Renal cortical epithelial cell (primary cell): ENCODE measurements at regions not wholly inside any gene's neighbourhood (a gene's known extent, or its start where the extent isn't known, plus 50 kb on each side); places are given as distances from the start of the nearest gene placed in this dataset.

Source experiments
- DNase-seq: peaks from one replicate; pipeline ENCODE4 v3.0.0-alpha.2; 2011; ENCODE audit warnings: low read depth

- no peak for DNase-seq
These were observed 94.1 kb upstream of the ATP1B1 start for GRCh38 chr1:169012416-169012815.

GRCh38 chr1:169013821-169014220 is 92.7 kb upstream of the ATP1B1 start:
- no peak for DNase-seq

- no peak for DNase-seq
These were observed 91.0 kb upstream of the ATP1B1 start for GRCh38 chr1:169015464-169015863.

- DNase-seq = no peak
These were observed 87.7 kb upstream of the ATP1B1 start for GRCh38 chr1:169018751-169019150.

GRCh38 chr1:169019419-169020058 is 87.0 kb upstream of the ATP1B1 start:
- no peak for DNase-seq

- no peak for DNase-seq
These were observed 85.8 kb upstream of the ATP1B1 start for GRCh38 chr1:169020684-169021083.

- no peak for DNase-seq
These were observed 83.8 kb upstream of the ATP1B1 start for GRCh38 chr1:169022648-169023047.

GRCh38 chr1:169024255-169024654 is 82.2 kb upstream of the ATP1B1 start:
- DNase-seq = no peak

GRCh38 chr1:169024800-169025271 is 81.7 kb upstream of the ATP1B1 start:
- peak; percentile 95 for DNase-seq

- DNase-seq = no peak
These were observed 81.1 kb upstream of the ATP1B1 start for GRCh38 chr1:169025412-169025811.

- DNase-seq = peak; percentile 70
These were observed 78.7 kb upstream of the ATP1B1 start for GRCh38 chr1:169027607-169028320.

GRCh38 chr1:169031566-169032224 is 74.8 kb upstream of the ATP1B1 start:
- no peak for DNase-seq

- DNase-seq = no peak
These were observed 65.1 kb upstream of the ATP1B1 start for GRCh38 chr1:169041366-169041765.

GRCh38 chr1:169042377-169042776 is 64.1 kb upstream of the ATP1B1 start:
- no peak for DNase-seq

- DNase-seq = no peak
These were observed 62.7 kb upstream of the ATP1B1 start for GRCh38 chr1:169043823-169044222.

GRCh38 chr1:169044296-169044695 is 62.2 kb upstream of the ATP1B1 start:
- DNase-seq = peak; percentile 45

- DNase-seq = no peak
These were observed 61.5 kb upstream of the ATP1B1 start for GRCh38 chr1:169044971-169045370.

GRCh38 chr1:169046671-169047070 is 59.8 kb upstream of the ATP1B1 start:
- no peak for DNase-seq

GRCh38 chr1:169047074-169047473 is 59.4 kb upstream of the ATP1B1 start:
- DNase-seq = peak; percentile 27

GRCh38 chr1:169048043-169048442 is 58.4 kb upstream of the ATP1B1 start:
- peak; percentile 29 for DNase-seq

GRCh38 chr1:169049258-169049938 is 57.1 kb upstream of the ATP1B1 start:
- peak; percentile 63 for DNase-seq

- no peak for DNase-seq
These were observed 55.3 kb upstream of the ATP1B1 start for GRCh38 chr1:169051171-169051570.
